OCI-M1 (cell line): ENCODE measurements at regions not wholly inside any gene's neighbourhood (a gene's known extent, or its start where the extent isn't known, plus 50 kb on each side); places are given as distances from the start of the nearest gene placed in this dataset.
"Not testable (repeated sequence)": the region's sequence is repeated elsewhere in the genome, so short reads cannot be mapped to it uniquely, and the experiment has no call there.

Source experiments
- DNase-seq: peaks from one replicate; lab custom pipeline; 2025; lab: John Stamatoyannopoulos, UW

DNA sequence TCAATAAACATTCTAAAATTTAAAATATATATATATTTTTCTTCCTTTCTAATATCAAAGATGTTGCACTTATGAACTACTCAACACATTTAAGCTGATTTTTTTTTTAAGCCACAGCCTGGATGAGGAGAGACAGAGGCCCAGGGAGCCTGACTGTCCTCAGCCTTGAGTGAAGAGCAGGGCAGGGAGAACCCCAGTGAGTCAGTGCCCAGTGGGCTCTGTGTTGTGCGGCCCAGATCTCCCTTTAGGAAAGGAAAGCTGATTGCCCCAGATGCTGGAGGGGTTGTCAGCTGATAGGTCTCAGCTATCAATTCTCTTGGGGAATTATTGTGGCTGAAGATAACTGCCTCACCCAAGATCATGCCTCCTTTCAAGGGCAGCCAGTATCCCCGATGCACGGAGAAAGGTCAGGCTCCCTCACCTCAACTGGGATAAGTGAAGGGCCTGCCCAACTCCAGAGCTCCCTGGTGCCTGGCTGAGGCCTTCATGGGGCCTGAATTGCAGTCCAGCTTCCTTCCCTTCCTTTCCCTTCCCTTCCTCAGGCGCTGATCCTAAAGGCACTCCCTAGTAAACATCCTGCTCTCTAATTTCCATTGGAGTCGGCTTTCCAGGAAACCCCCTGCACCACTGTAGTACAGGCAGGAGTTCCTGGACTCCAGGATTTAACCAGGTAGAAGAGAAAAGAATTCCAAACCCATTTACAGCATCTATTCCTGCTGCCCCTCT, 106.9 kb upstream of the ATL2 start:
- DNase-seq = no peak

DNA sequence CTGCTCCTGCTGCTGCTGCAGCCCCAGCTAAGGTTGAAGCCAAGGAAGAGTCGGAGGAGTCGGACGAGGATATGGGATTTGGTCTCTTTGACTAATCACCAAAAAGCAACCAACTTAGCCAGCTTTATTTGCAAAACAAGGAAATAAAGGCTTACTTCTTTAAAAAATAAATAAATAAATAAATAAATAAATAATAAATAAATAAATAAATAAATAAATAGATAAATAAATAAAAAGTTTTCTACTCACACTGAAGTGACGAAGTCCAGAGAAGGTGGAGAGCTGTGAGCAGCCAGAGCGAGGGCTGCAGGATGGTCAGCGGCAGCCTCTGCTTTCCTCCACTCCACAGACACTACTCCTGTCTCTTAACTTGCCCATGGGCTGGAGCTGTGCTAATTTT, 105.6 kb upstream of the ATL2 start:
- DNase-seq = not testable (repeated sequence)

GRCh38 chr2:38480617-38481016, 103.5 kb upstream of the ATL2 start:
- DNase-seq = no peak

- no peak for DNase-seq
Measured at GRCh38 chr2:38477006-38477405, 99.9 kb upstream of the ATL2 start.

GRCh38 chr2:38475567-38475881, 98.5 kb upstream of the ATL2 start:
- DNase-seq = no peak

DNA sequence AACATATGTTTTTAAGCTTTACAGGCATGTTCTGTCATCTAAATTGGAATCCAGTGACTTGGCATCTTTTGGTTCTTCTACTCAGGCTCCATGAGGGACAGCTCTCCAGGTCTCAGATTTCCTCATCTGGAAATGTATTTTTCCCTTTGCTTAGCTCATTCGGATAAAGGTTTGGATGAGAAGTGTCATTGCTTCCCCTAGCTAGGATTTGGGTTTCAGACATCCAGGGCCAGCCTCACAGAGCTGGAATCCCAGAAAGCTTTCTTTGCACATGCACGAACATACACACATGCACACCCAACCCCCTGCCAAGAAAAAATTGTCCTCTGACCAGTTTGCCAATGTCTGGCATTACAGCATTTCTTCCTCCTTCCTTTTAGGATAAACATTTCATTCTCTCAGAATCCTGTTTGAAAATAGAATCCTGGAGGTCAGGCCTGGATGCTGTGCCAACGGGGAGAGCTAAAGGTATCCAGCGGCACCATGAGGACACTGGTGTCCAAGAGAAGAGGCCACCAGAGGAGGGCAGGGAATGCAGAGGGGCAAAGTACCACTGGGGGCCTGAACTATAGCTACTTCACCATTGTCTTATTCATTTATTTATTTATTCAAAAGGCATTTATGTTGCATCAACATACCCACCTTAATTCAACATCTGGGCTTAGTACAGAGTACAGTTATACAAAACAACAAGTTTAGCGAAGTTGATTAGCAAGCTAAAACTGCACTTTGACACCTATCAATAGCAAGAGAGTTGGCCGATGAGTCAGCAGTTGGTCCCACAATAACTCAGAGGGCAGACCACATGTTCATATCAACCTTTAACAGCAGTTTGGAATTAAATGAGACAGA, 97.9 kb upstream of the ATL2 start:
- DNase-seq = peak; percentile 81

- DNase-seq = peak; percentile 53
Measured at GRCh38 chr2:38474021-38474456, 97.0 kb upstream of the ATL2 start.

GRCh38 chr2:38473333-38474005, 96.4 kb upstream of the ATL2 start:
- DNase-seq = no peak

DNA sequence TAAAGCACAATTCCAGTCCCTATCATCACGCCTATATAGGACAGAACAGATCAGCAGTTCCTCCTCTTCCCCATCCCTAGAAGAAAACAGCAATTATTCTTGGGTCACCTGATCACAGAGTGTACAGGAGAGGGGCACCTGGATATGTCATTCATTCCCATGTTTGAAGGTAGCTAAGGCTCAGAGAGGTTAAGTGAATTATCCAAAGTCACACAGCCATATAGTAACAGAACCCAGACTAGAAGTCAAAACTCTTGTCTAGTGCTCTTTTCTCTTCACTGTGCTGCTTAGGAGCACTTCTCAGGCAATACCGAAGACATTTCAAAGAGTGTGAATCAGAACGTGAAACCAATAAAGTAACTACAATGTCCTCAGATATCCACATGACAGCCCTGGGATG, 93.0 kb upstream of the ATL2 start:
- no peak for DNase-seq

- no peak for DNase-seq
Measured at GRCh38 chr2:38467768-38468455, 90.8 kb upstream of the ATL2 start.

DNA sequence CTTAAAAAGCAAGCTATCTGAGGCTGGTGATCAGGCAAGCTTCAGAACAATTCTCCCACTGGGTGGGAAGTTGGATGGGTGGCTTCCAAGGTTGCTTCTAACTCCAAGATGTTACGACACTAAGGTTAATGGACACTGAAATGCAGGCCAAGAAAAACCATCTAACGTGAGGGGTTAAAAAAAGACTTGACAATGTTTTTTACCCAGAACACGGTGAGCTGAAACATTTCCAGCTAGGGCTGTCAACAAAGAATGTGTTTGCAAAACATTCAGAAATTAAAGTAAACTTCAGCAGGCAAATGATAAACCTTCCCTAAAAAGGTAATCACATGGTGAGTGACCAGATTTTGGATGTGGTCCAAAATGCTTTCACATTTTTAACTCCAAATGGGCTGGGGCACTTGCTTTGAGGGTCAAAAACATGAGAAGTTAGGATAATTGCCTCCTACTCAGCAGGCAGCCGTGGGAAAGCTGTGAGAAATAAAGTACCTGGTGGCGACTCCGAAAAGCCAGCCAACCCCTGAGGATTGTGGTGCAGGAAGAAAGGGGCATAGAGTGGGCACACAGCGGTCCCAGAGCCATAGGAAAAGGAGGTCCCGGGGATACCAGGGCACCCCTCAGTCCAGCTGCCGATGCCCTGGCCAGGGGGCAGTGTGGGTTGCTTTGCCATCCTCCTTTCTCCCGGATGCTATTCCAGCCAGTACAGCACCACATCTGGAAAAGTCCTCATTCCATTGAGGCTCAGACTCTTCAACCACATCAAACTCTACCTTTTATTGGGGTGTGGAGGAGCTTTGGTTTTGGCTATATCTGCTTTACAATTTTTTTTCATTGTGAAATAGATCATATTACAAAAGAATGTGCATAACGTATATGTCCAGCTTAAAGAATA, 90.0 kb upstream of the ATL2 start:
- DNase-seq = no peak

DNA sequence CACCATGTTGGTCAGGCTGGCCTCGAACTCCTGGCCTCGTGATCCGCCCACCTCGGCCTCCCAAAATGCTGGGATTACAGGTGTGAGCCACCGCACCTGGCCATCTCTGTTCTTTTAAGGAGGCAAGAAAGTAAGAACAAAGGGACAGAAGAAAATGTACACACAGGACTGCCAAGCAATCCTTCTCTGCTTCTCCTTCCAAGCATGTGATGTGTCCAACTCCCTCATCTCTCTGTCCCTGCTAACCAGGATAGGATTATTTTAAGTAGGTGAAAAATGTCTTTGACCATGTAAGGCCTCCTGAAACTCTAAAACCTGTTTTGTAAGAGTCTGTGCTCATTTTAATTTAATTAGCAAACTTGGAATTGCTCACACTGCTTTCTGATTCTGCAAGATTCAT, 89.3 kb upstream of the ATL2 start:
- no peak for DNase-seq

DNA sequence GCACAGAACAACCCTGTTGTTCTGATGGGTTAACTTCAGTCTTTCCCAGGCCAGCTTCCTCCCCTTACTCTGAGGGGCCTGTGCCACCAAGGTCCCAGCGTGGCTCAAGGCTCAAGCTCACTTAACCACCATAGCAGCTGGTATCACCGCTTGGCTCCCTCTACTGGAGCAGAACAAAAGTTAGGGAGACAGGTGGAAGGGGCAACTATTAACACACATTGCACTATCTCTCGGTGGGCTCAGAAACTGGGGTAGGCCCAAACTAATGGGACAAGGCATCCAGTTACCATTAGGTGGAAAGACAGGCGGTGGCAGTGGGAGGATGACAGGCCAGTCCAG, 88.7 kb upstream of the ATL2 start:
- DNase-seq = peak; percentile 58

DNA sequence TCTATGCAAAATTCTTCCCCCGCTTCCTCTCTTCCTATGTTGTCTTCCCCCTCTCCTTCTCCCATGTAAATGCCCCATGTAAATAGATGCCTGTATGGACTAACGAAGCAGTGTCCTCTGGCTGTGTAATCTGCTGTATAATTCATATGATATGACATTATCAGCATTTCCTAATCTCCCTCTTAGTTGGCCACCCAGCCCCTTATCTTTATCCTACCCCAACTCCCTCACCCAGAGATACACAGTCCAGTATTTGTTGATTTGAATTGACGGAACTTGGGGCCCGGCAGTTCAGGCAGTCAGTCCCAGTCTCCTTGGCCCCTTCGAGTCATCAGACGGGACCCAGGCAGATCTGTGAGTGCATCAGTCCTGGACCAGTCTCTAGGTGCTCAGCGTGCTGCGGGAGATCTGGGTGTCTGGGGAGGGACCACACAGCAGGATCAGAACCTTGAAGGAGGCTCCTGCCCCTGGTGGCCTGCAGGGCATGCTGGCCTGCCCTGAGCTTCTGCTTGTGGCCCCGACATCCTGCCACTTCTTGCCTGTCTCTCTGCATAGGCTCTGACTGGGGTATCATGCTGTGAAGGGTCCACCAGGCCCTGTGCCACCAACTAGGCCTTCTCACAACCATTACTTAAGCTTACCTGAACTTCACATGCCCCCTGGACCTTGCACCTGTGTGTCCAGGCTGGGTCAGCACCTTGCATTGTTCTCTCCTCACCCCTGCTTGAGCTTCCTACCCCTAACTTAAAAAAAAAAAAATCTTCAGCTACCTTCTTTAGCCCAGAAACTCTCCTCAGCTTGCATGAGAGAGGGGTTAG, 88.1 kb upstream of the ATL2 start:
- DNase-seq = no peak

- DNase-seq = no peak
Measured at GRCh38 chr2:38463752-38464151, 86.7 kb upstream of the ATL2 start.

DNA sequence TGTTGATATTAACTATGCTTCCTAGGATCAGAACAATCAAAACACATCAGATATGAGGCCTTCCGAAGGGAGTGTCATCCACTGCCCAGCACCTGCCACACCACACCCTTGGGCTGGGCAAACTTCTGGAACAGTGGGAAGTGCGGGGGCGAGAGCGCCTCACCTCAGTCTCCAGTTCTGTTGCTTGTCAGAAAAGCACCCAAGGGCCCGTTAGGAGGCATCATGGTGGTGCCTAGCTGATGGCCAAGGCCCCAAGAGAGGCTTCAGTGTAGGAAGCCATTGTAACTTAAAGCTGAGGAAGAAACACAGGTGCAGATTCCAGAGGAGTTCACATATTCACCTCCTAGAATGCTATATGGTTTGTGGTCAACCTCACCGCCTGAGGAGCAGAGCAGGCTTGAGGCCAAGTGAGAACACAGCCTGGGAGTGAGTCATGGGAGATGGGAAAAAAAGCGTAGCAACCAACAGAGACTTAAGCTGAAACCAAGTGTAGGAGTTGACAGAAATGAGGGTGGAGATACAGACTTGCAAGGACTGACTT, 85.1 kb upstream of the ATL2 start:
- DNase-seq = peak; percentile 74

- no peak for DNase-seq
Measured at GRCh38 chr2:38461470-38461869, 84.4 kb upstream of the ATL2 start.

DNA sequence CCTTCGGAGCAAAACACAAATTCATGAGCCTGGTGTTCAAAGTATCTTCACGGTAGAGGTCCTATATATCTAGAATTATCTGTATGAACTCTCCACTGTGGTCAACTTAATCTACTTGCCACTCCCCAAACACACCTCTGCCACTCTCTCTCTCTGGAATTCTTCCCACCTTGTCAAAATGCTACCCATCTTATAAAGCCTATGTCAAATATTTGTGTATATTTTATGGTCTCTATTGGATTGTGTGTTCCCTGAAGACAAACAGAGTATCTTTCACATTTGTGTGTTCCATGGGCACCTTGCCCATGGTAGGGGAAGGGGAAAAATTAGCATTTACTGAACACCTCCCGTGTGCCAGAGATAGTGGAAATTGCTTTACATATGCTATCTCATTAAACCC, 83.2 kb upstream of the ATL2 start:
- DNase-seq = no peak

DNA sequence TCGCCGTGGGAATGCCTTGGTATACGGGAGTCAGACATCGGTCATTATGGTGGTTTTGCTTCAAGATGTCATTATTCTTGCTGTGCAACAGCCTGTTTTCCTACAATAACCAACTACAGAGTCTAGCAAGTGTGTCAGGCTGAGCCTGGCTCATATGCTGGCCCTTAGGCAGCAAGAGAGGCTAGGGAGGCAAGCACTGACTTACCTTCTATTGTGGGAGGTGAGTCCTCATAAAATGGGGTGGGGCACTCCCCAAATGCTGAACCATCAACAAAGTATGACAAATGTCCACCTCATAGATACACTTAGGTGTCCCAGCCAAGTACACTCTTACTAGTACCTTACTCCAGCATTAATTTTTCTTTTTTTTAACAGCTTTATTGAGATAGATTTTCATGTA, 77.0 kb upstream of the ATL2 start:
- DNase-seq = no peak

DNA sequence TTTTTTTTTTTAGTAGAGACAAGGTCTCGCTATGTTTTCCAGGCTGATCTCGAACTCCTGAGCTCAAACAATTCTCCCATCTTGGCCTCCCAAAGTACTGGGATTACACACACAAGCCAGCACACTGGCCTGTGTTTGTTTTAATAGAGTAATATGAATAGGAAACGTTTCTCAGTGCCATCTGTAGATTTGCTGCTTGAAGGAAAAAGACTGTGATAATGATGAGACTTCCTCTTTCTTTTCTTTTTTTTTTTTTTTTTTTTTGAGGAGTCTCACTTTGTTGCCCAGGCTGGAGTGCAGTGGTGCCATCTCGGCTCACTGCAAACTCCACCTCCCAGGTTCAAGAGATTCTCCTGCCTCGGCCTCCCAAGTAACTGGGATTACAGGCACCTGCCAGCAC, 74.7 kb upstream of the ATL2 start:
- peak; percentile 10 for DNase-seq
